GM23248 (cell line): ENCODE measurements at regions not wholly inside any gene's neighbourhood (a gene's known extent, or its start where the extent isn't known, plus 50 kb on each side); places are given as distances from the start of the nearest gene placed in this dataset.

ENCODE experiments used
- DNase-seq: peaks from one replicate; pipeline ENCODE4 v3.0.0-alpha.2; 2015
- H2AFZ ChIP-seq: fragments of 200-600 bp; sonication (generic); 2 replicates; pipeline ENCODE4 v1.6.1; 2016; ENCODE audit warnings: antibody characterized with exemption
- H3F3A ChIP-seq: fragments of 200-600 bp; sonication (generic); 2 replicates; pipeline ENCODE4 v1.6.1; 2016; ENCODE audit warnings: mild to moderate bottlenecking, antibody characterized with exemption, mixed run types; ENCODE audit not compliant: insufficient read depth
- H3K27ac ChIP-seq: fragments of 200-600 bp; sonication (generic); 2 replicates; pipeline ENCODE4 v1.5.1; 2016; ENCODE audit warnings: mild to moderate bottlenecking
- H3K27me3 ChIP-seq: fragments of 200-600 bp; sonication (generic); replicated peaks from 2 replicates; pipeline ENCODE4 v1.6.1; 2016; ENCODE audit warnings: mild to moderate bottlenecking; ENCODE audit not compliant: insufficient read depth
- H3K36me3 ChIP-seq: fragments of 200-600 bp; sonication (generic); 2 replicates; pipeline ENCODE4 v1.6.1; 2016; ENCODE audit warnings: low read depth, mild to moderate bottlenecking
- H3K4me1 ChIP-seq: fragments of 200-600 bp; sonication (generic); 2 replicates; pipeline ENCODE4 v1.6.1; 2016; ENCODE audit warnings: mild to moderate bottlenecking; ENCODE audit not compliant: insufficient read depth
- H3K4me2 ChIP-seq: fragments of 200-600 bp; sonication (generic); one replicate; pipeline ENCODE4 v1.6.1; 2016; ENCODE audit warnings: mild to moderate bottlenecking; ENCODE audit not compliant: unreplicated experiment
- H3K4me3 ChIP-seq: fragments of 200-600 bp; sonication (generic); 2 replicates; pipeline ENCODE4 v1.5.1; 2016; ENCODE audit warnings: mild to moderate bottlenecking
- H3K79me2 ChIP-seq: fragments of 200-600 bp; sonication (generic); 2 replicates; pipeline ENCODE4 v1.6.1; 2016; ENCODE audit warnings: mild to moderate bottlenecking; ENCODE audit not compliant: insufficient read depth
- H3K9ac ChIP-seq: fragments of 200-600 bp; sonication (generic); 2 replicates; pipeline ENCODE4 v1.6.1; 2016; ENCODE audit warnings: mild to moderate bottlenecking
- H3K9me2 ChIP-seq: fragments of 200-600 bp; sonication (generic); 2 replicates; pipeline ENCODE4 v1.6.1; 2016; ENCODE audit warnings: mixed run types, mild to moderate bottlenecking, moderate library complexity; ENCODE audit not compliant: insufficient read depth
- H3K9me3 ChIP-seq: fragments of 200-600 bp; sonication (generic); one replicate; pipeline ENCODE4 v1.6.1; 2017; ENCODE audit warnings: low read depth
- H4K20me1 ChIP-seq: fragments of 200-600 bp; sonication (generic); 2 replicates; pipeline ENCODE4 v1.6.0; 2016; ENCODE audit not compliant: insufficient read depth
- EZH2 ChIP-seq: fragments of 200-600 bp; sonication (generic); IDR thresholded peaks from 2 replicates; pipeline ENCODE4 v1.6.1; 2018; ENCODE audit warnings: antibody characterized with exemption, mild to moderate bottlenecking; ENCODE audit not compliant: insufficient read depth, poor library complexity, severe bottlenecking
- EZH2phosphoT487 ChIP-seq: fragments of 200-600 bp; sonication (generic); IDR thresholded peaks from 2 replicates; pipeline ENCODE4 v1.6.1; 2018; ENCODE audit warnings: antibody characterized with exemption, moderate library complexity, mild to moderate bottlenecking, low read depth; ENCODE audit not compliant: insufficient read depth
- WGBS, 2 experiments: methylation state at CpG; one replicate each; pipeline ENCODE4 v1.1.6; 2015 to 2017; ENCODE audit warnings: low lambda C conversion rate in 2 of 2, low coverage in 1 of 2; ENCODE audit errors: missing lambda C conversion rate in 2 of 2; 5-methylcytosine and 5-hydroxymethylcytosine counted together
- in situ Hi-C: fragments of 300-500 bp; cut with MboI; formaldehyde crosslinking; loops from 2 replicates; pipeline ENCODE4 v1.15.0; 2020

DNA sequence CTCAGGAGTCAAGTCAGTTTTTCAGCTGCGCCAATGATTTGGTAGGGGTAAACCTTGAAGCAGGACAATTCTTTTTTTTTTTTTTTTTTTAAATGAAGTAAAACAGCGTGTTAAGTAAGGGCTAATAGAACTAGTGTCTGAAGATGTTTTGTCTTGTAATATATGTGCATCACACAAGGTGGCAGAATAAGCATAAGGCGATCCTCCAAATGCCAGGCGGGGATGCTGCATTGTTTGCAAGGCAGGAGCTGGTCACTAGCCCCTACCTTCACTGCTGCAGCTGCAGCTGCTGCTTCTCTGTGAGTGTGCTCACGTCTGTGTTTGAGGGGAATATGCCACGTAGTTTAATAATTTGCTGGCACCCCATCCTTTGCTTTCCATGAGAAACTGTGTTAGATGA, 272.7 kb upstream of the MAP3K7 start:
- Histone ChIP-seq H3K79me2 (no peaks in the 10 kb centered on the region), H4K20me1 (no peaks in the 10 kb centered on the region), H2AFZ (no peak overlapping the region), H3F3A (no peaks in the 10 kb centered on the region), H3K9me2 (no peaks in the 10 kb centered on the region), H3K36me3 (no peaks in the 10 kb centered on the region), H3K4me1 (no peaks in the 10 kb centered on the region), H3K27ac (no peak overlapping the region), H3K4me2 (no peak overlapping the region), H3K4me3 (no peak overlapping the region), H3K9me3 (no peaks in the 10 kb centered on the region), H3K9ac (no peak overlapping the region), H3K27me3 (no peaks in the 10 kb centered on the region)
- WGBS, 2 experiments = 24% methylated on average over 6 of the region's 6 CpGs
- no peak for DNase-seq
- no peak for TF ChIP-seq EZH2
- TF ChIP-seq EZH2phosphoT487 = no peak
- in situ Hi-C loops = no loop called here

DNA sequence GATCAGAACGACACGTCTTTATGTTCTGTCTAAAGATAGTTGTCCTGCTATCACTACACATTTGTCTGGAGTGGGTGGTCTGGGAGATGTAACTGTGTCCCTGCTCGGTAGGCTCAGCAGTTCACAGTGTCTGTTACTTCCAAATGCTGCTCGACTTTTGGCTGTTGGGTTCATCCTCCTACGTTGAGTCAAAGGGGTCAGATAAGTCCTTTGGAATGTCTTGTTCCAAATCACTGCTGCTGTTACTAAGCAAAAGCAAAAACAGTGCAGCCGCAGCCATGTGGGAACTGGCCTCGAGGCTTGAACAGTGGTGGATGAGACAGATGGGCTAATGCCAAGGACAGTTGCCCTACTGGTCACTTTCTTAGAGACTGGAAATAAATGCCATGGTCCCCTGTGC, 272.2 kb upstream of the MAP3K7 start:
- Histone ChIP-seq H3K4me1 (no peaks in the 10 kb centered on the region), H3K27ac (no peak overlapping the region), H4K20me1 (no peaks in the 10 kb centered on the region), H3K9ac (no peak overlapping the region), H3K79me2 (no peaks in the 10 kb centered on the region), H3K36me3 (no peaks in the 10 kb centered on the region), H3K9me3 (no peaks in the 10 kb centered on the region), H2AFZ (no peak overlapping the region), H3K4me2 (no peak overlapping the region), H3K27me3 (no peaks in the 10 kb centered on the region), H3F3A (no peaks in the 10 kb centered on the region), H3K4me3 (no peak overlapping the region), H3K9me2 (no peaks in the 10 kb centered on the region)
- TF ChIP-seq EZH2phosphoT487 (no peak), EZH2 (no peak)
- in situ Hi-C loops = no loop called here
- WGBS, 2 experiments = 28% methylated on average over 7 of the region's 7 CpGs
- no peak for DNase-seq

DNA sequence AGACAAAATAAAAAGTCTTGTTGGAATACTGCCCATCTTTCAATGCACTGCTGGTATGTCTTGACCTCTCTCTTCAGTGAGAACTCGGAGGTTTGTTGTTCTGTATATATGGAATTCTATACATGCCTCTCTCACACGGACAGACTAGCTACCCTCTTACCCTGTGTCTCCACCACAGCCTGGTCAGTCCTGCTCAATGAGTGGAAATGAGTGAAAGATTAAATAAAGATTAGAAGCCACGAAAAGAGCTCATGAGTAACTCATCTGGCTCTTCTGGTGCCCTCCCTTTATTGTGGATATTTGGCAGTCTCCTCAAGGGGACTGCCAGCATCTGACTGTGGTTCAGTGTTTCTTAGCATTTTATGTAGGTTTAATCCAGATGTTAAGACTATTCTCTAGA, 262.8 kb upstream of the MAP3K7 start:
- DNase-seq = no peak
- H3K4me1 ChIP-seq = no peaks in the 10 kb centered on the region
- no peak overlapping the region for H3K9ac ChIP-seq
- no peaks in the 10 kb centered on the region for H3K36me3 ChIP-seq
- TF ChIP-seq EZH2 (no peak), EZH2phosphoT487 (no peak)
- H3F3A ChIP-seq = no peaks in the 10 kb centered on the region
- no peak overlapping the region for H3K27ac ChIP-seq
- no peak overlapping the region for H2AFZ ChIP-seq
- no peak overlapping the region for H3K4me2 ChIP-seq
- in situ Hi-C loops = no loop called here
- H3K9me3 ChIP-seq = no peaks in the 10 kb centered on the region
- no peak overlapping the region for H3K4me3 ChIP-seq
- H4K20me1 ChIP-seq = no peaks in the 10 kb centered on the region
- no peaks in the 10 kb centered on the region for H3K79me2 ChIP-seq
- no peaks in the 10 kb centered on the region for H3K9me2 ChIP-seq
- 3 to 6% methylated on average over 3 of the region's 3 CpGs for WGBS, 2 experiments
- H3K27me3 ChIP-seq = no peaks in the 10 kb centered on the region

DNA sequence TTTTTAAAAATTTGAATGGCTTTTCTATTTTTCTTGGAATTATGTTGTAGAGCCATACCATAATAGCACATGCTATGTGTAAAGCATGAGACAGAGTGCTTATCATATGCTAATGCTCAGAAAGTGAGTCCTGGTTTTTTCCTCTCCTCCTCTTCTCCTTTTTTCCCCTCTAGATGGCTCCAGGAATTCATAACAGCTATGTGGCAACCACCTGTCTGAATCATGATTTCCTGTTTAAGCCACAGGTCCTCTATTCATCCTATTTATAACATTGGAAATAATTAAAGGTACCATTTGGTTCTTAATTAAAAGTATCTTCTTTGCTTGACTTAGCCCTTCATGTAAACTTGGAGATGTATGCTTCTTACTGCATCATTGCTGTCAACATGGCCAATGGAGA, 260.0 kb upstream of the MAP3K7 start:
- Histone ChIP-seq H3K9me2 (no peaks in the 10 kb centered on the region), H2AFZ (no peak overlapping the region), H3K4me2 (no peak overlapping the region), H3K27ac (no peak overlapping the region), H3K79me2 (no peaks in the 10 kb centered on the region), H3K9ac (no peak overlapping the region), H3K4me3 (no peak overlapping the region), H3K9me3 (no peaks in the 10 kb centered on the region), H4K20me1 (no peaks in the 10 kb centered on the region), H3K4me1 (no peaks in the 10 kb centered on the region), H3F3A (no peaks in the 10 kb centered on the region), H3K36me3 (no peaks in the 10 kb centered on the region), H3K27me3 (no peaks in the 10 kb centered on the region)
- in situ Hi-C loops = no loop called here
- TF ChIP-seq EZH2phosphoT487 (no peak), EZH2 (no peak)
- DNase-seq = no peak

DNA sequence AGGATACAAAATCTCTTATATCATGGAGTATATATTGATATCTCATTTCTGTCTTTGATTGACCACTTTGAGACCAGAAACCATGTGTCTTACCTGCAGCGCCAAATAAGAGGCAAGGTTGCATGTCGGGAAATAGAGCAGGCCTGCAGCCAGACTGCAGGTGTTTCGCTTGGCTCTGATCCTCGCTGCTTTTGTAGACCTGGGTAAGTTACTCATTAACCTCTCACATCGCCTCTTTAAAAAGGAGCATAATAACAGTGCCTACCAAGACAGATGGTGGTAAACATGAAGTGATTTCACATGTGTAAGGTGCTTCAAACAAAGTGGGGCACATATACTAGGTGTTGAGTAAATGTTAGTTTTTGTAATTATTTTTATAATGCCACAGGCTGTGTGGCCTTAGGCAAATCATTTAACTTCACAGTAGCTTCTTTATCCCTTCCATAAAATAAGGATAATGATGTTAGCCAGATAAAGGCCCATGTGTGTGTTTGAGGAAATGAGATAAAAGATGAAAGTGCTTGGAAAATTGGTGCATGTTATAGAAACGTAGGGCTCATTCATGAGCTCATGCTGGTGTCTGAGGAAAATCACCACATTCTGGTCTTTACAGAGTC, 248.8 kb upstream of the MAP3K7 start:
- Histone ChIP-seq H3K27me3 (no peaks in the 10 kb centered on the region), H3K9ac (no peak overlapping the region), H3K27ac (no peak overlapping the region), H3F3A (no peaks in the 10 kb centered on the region), H3K9me3 (no peaks in the 10 kb centered on the region), H4K20me1 (no peaks in the 10 kb centered on the region), H3K9me2 (no peaks in the 10 kb centered on the region; the same call in 1 of the 2 replicates), H3K4me2 (no peak overlapping the region), H3K36me3 (no peaks in the 10 kb centered on the region), H3K4me3 (no peak overlapping the region), H2AFZ (no peak overlapping the region), H3K79me2 (no peaks in the 10 kb centered on the region), H3K4me1 (no peaks in the 10 kb centered on the region)
- no peak for DNase-seq
- WGBS, 2 experiments = 26% methylated on average over 6 of the region's 6 CpGs
- in situ Hi-C loops = no loop called here
- TF ChIP-seq EZH2 = no peak
- TF ChIP-seq EZH2phosphoT487 = no peak
